Neural cell (in vitro differentiated cells): ENCODE measurements at regions not wholly inside any gene's neighbourhood (a gene's known extent, or its start where the extent isn't known, plus 50 kb on each side); places are given as distances from the start of the nearest gene placed in this dataset.

Source experiments
- H2AFZ ChIP-seq: fragments of 200-600, 300-800 bp; sonication (generic), shearing (Covaris generic); 2 replicates; pipeline ENCODE4 v1.6.0; 2014; ENCODE audit warnings: low read depth, mild to moderate bottlenecking, antibody characterized with exemption, low read length, moderate library complexity
- H3F3A ChIP-seq: fragments of 200-600 bp; shearing (Covaris generic); 2 replicates; pipeline ENCODE4 v1.6.1; 2016; ENCODE audit warnings: mild to moderate bottlenecking, moderate library complexity, mixed read lengths, antibody characterized with exemption, low read length; ENCODE audit not compliant: insufficient read depth, poor library complexity, severe bottlenecking
- H3K27ac ChIP-seq: fragments of 200-600, 300-800 bp; sonication (generic), shearing (Covaris generic); 2 replicates; pipeline ENCODE4 v1.5.1; 2014; ENCODE audit warnings: mild to moderate bottlenecking, low read length, moderate library complexity
- H3K27me3 ChIP-seq: fragments of 300-800, 200-600 bp; sonication (generic), shearing (Covaris generic); 2 replicates; pipeline ENCODE4 v1.6.0; 2014; ENCODE audit warnings: mild to moderate bottlenecking, low read depth, low read length, moderate library complexity; ENCODE audit not compliant: insufficient read depth
- H3K36me3 ChIP-seq: fragments of 300-800, 200-600 bp; sonication (generic), shearing (Covaris generic); 2 replicates; pipeline ENCODE4 v1.5.1; 2014; ENCODE audit warnings: mild to moderate bottlenecking, antibody characterized with exemption, low read length, moderate library complexity; ENCODE audit not compliant: insufficient read depth
- H3K4me2 ChIP-seq: fragments of 300-800, 200-600 bp; sonication (generic), shearing (Covaris generic); 2 replicates; pipeline ENCODE4 v1.6.0; 2014; ENCODE audit warnings: mild to moderate bottlenecking, low read length
- H3K4me3 ChIP-seq: fragments of 300-800, 200-600 bp; sonication (generic), shearing (Covaris generic); 2 replicates; pipeline ENCODE4 v1.5.1; 2014; ENCODE audit warnings: mild to moderate bottlenecking, low read length, moderate library complexity
- H3K79me2 ChIP-seq: fragments of 200-600 bp; shearing (Covaris generic); replicated peaks from 2 replicates; pipeline ENCODE4 v1.6.0; 2014; ENCODE audit warnings: mild to moderate bottlenecking, low read length, moderate library complexity; ENCODE audit not compliant: insufficient read depth
- H3K9ac ChIP-seq: fragments of 300-800, 200-600 bp; sonication (generic), shearing (Covaris generic); 2 replicates; pipeline ENCODE4 v1.6.1; 2016; ENCODE audit warnings: mild to moderate bottlenecking, low read length, mixed read lengths
- H3K9me2 ChIP-seq: fragments of 200-600 bp; shearing (Covaris generic); 2 replicates; pipeline ENCODE4 v1.6.1; 2016; ENCODE audit warnings: mild to moderate bottlenecking, low read length, mixed read lengths; ENCODE audit not compliant: insufficient read depth
- H3K9me3 ChIP-seq: fragments of 200-600, 300-800 bp; sonication (generic), shearing (Covaris generic); 2 replicates; pipeline ENCODE4 v1.6.1; 2016; ENCODE audit warnings: mild to moderate bottlenecking, mixed run types, low read length, moderate library complexity, mixed read lengths
- H4K20me1 ChIP-seq: fragments of 200-600 bp; shearing (Covaris generic); 2 replicates; pipeline ENCODE4 v1.6.1; 2016; ENCODE audit warnings: mild to moderate bottlenecking, mixed run types; ENCODE audit not compliant: insufficient read depth
- EP300 ChIP-seq: fragments of 450-650 bp; conservative IDR thresholded peaks from 2 replicates; pipeline ENCODE4 v1.6.1; 2014; ENCODE audit warnings: antibody characterized with exemption, mild to moderate bottlenecking, moderate library complexity; ENCODE audit not compliant: poor library complexity, severe bottlenecking
- EZH2 ChIP-seq: fragments of 200-600, 300-800 bp; shearing (Covaris generic), sonication (generic); IDR thresholded peaks from 2 replicates; pipeline ENCODE4 v1.6.1; 2014; ENCODE audit warnings: antibody characterized with exemption, low read length, borderline replicate concordance, mild to moderate bottlenecking; ENCODE audit not compliant: insufficient read depth, poor library complexity, severe bottlenecking
- MXI1 ChIP-seq: fragments of 450-650 bp; conservative IDR thresholded peaks from 2 replicates; pipeline ENCODE4 v1.6.1; 2014; ENCODE audit warnings: antibody characterized with exemption, mild to moderate bottlenecking; ENCODE audit not compliant: poor library complexity, severe bottlenecking
- POLR2AphosphoS5 ChIP-seq: IDR thresholded peaks from 2 replicates; pipeline ENCODE4 v1.6.1; 2012
- RAD21 ChIP-seq: fragments of 450-650 bp; conservative IDR thresholded peaks from 2 replicates; pipeline ENCODE4 v1.6.1; 2014; ENCODE audit warnings: antibody characterized with exemption, mild to moderate bottlenecking, moderate library complexity
- SMC3 ChIP-seq: fragments of 450-650 bp; conservative IDR thresholded peaks from 2 replicates; pipeline ENCODE4 v1.6.1; 2014; ENCODE audit warnings: antibody characterized with exemption, mild to moderate bottlenecking, moderate library complexity; ENCODE audit not compliant: poor library complexity
- TAF1 ChIP-seq: IDR thresholded peaks from 2 replicates; pipeline ENCODE4 v1.6.1; 2012; ENCODE audit warnings: low read depth
- TF ChIP-seq, protein P1 (sequence below): fragments of 450-650 bp; IDR thresholded peaks from 2 replicates; pipeline ENCODE4 v1.5.1; 2014; ENCODE audit warnings: antibody characterized with exemption, mild to moderate bottlenecking, moderate library complexity; ENCODE audit not compliant: poor library complexity, severe bottlenecking
- TF ChIP-seq, protein P2 (sequence below): IDR thresholded peaks from 2 replicates; pipeline ENCODE4 v1.6.1; 2012; ENCODE audit warnings: borderline replicate concordance

GRCh38 chr18:30333310-30333709 is 709.2 kb downstream of the DSC3 start:
- no peaks in the 10 kb centered on the region for H3K79me2 ChIP-seq
- H3K4me2 ChIP-seq: no peak overlapping the region
- H3K9me3 ChIP-seq: no peaks in the 10 kb centered on the region
- no peak overlapping the region for H2AFZ ChIP-seq
- no peaks in the 10 kb centered on the region for H4K20me1 ChIP-seq
- no peaks in the 10 kb centered on the region for H3F3A ChIP-seq
- H3K36me3 ChIP-seq: no peaks in the 10 kb centered on the region
- H3K27ac ChIP-seq: peak overlapping the region; percentile 67
- H3K9me2 ChIP-seq: no peaks in the 10 kb centered on the region
- H3K9ac ChIP-seq: no peak overlapping the region
- no peak overlapping the region for H3K4me3 ChIP-seq
- H3K27me3 ChIP-seq: no peaks in the 10 kb centered on the region
- TF ChIP-seq SMC3 (no peak), MXI1 (no peak), EP300 (peak; percentile 96), TAF1 (no peak), POLR2AphosphoS5 (peak; percentile 55), EZH2 (no peak), RAD21 (no peak)
- TF ChIP-seq, protein P1, sequence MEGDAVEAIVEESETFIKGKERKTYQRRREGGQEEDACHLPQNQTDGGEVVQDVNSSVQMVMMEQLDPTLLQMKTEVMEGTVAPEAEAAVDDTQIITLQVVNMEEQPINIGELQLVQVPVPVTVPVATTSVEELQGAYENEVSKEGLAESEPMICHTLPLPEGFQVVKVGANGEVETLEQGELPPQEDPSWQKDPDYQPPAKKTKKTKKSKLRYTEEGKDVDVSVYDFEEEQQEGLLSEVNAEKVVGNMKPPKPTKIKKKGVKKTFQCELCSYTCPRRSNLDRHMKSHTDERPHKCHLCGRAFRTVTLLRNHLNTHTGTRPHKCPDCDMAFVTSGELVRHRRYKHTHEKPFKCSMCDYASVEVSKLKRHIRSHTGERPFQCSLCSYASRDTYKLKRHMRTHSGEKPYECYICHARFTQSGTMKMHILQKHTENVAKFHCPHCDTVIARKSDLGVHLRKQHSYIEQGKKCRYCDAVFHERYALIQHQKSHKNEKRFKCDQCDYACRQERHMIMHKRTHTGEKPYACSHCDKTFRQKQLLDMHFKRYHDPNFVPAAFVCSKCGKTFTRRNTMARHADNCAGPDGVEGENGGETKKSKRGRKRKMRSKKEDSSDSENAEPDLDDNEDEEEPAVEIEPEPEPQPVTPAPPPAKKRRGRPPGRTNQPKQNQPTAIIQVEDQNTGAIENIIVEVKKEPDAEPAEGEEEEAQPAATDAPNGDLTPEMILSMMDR: no peak
- TF ChIP-seq, protein P2, sequence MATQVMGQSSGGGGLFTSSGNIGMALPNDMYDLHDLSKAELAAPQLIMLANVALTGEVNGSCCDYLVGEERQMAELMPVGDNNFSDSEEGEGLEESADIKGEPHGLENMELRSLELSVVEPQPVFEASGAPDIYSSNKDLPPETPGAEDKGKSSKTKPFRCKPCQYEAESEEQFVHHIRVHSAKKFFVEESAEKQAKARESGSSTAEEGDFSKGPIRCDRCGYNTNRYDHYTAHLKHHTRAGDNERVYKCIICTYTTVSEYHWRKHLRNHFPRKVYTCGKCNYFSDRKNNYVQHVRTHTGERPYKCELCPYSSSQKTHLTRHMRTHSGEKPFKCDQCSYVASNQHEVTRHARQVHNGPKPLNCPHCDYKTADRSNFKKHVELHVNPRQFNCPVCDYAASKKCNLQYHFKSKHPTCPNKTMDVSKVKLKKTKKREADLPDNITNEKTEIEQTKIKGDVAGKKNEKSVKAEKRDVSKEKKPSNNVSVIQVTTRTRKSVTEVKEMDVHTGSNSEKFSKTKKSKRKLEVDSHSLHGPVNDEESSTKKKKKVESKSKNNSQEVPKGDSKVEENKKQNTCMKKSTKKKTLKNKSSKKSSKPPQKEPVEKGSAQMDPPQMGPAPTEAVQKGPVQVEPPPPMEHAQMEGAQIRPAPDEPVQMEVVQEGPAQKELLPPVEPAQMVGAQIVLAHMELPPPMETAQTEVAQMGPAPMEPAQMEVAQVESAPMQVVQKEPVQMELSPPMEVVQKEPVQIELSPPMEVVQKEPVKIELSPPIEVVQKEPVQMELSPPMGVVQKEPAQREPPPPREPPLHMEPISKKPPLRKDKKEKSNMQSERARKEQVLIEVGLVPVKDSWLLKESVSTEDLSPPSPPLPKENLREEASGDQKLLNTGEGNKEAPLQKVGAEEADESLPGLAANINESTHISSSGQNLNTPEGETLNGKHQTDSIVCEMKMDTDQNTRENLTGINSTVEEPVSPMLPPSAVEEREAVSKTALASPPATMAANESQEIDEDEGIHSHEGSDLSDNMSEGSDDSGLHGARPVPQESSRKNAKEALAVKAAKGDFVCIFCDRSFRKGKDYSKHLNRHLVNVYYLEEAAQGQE: no peak

- H3K36me3 ChIP-seq: no peaks in the 10 kb centered on the region
- TF ChIP-seq EP300: no peak
- TF ChIP-seq, protein P1: no peak
- TF ChIP-seq RAD21: no peak
- no peak for TF ChIP-seq TAF1
- TF ChIP-seq, protein P2: no peak
- TF ChIP-seq SMC3: no peak
- TF ChIP-seq POLR2AphosphoS5: no peak
- no peak for TF ChIP-seq EZH2
- no peak for TF ChIP-seq MXI1
- no peak overlapping the region for H3K9ac ChIP-seq
- H3K4me3 ChIP-seq: no peak overlapping the region
- H3K27me3 ChIP-seq: no peaks in the 10 kb centered on the region
- H3K9me3 ChIP-seq: no peaks in the 10 kb centered on the region
- H3K79me2 ChIP-seq: no peaks in the 10 kb centered on the region
- H3K9me2 ChIP-seq: no peaks in the 10 kb centered on the region
- no peaks in the 10 kb centered on the region for H3F3A ChIP-seq
- H3K4me2 ChIP-seq: no peak overlapping the region
- H3K27ac ChIP-seq: no peak overlapping the region
- H4K20me1 ChIP-seq: no peaks in the 10 kb centered on the region
- no peak overlapping the region for H2AFZ ChIP-seq
Observed at GRCh38 chr18:30328839-30329238, 713.7 kb downstream of the DSC3 start.
